ENCODE measurements at regions not wholly inside any gene's neighbourhood (a gene's known extent, or its start where the extent isn't known, plus 50 kb on each side); places are given as distances from the start of the nearest gene placed in this dataset.

DNA sequence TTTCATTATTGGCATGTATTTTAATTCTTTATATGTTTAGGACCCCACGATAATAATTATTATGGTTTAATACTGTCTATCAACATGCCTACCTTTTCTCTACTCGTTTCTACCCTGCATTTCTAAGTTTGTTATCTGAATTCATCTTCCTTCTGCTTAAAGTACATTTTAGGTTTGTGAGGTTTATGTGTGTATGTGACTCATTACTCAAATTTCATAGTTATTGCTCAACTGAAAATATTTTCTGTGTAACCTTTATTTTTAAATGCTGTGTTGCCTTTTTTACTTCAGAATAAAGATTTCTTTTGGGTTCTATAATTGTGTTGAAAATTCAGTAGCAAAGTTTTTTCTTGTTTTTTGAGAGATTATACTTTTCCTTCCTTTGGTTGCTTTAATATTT, 933.9 kb upstream of the LRRTM1 start:
- H3K9me3 ChIP-seq (ENCODE audit: insufficient read depth, low read length), result no peaks in the 10 kb centered on the region
- TF ChIP-seq ZNF274 (IDR thresholded peaks at IDR 0.05; ENCODE audit: low read depth, low read length) (no peak), YY1 (IDR thresholded peaks at IDR 0.05; ENCODE audit: insufficient read depth, insufficient read length) (no peak), SUZ12 (IDR thresholded peaks at IDR 0.05; ENCODE audit: extremely low read depth, insufficient read depth, insufficient read length) (no peak)
- no peaks in the 10 kb centered on the region for H3K4me1 ChIP-seq (ENCODE audit: insufficient read depth, insufficient read length)
- no peak for DNase-seq (ENCODE audit: low read depth, low spot score)
- H3K9ac ChIP-seq (ENCODE audit: insufficient read length, low read depth), result no peak overlapping the region
- no peak overlapping the region for H3K4me3 ChIP-seq (ENCODE audit: insufficient read length, low read depth)
- H3K27me3 ChIP-seq (ENCODE audit: insufficient read depth, insufficient read length), result no peaks in the 10 kb centered on the region
- H3K36me3 ChIP-seq (ENCODE audit: insufficient read depth, insufficient read length, low read length), result no peaks in the 10 kb centered on the region

DNA sequence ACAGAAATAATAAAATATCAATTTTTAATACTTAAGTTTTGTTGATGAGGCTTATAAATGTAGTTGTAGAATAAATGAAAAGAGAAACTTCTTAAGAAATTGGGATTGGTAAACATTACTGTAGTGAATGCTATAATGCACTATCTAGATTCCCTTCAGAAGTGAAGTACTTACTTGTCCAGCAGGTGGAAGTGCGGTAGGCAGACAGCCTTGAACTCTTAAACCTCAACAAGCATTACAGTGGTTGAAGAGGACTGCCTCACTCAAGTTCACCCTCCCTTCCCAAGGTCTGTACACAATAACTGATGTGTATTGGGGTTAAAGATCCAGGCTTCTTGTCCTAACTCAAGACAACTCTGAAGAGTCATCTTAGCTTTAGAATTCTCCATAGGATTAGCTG, 931.0 kb upstream of the LRRTM1 start:
- no peak overlapping the region for H3K4me3 ChIP-seq (ENCODE audit: insufficient read length, low read depth)
- DNase-seq (ENCODE audit: low read depth, low spot score), result no peak
- TF ChIP-seq SUZ12 (IDR thresholded peaks at IDR 0.05; ENCODE audit: extremely low read depth, insufficient read depth, insufficient read length) (no peak), ZNF274 (IDR thresholded peaks at IDR 0.05; ENCODE audit: low read depth, low read length) (no peak), YY1 (IDR thresholded peaks at IDR 0.05; ENCODE audit: insufficient read depth, insufficient read length) (no peak)
- H3K9ac ChIP-seq (ENCODE audit: insufficient read length, low read depth), result no peak overlapping the region
- no peaks in the 10 kb centered on the region for H3K36me3 ChIP-seq (ENCODE audit: insufficient read depth, insufficient read length, low read length)
- H3K9me3 ChIP-seq (ENCODE audit: insufficient read depth, low read length), result no peaks in the 10 kb centered on the region
- H3K4me1 ChIP-seq (ENCODE audit: insufficient read depth, insufficient read length), result no peaks in the 10 kb centered on the region
- no peaks in the 10 kb centered on the region for H3K27me3 ChIP-seq (ENCODE audit: insufficient read depth, insufficient read length)

DNA sequence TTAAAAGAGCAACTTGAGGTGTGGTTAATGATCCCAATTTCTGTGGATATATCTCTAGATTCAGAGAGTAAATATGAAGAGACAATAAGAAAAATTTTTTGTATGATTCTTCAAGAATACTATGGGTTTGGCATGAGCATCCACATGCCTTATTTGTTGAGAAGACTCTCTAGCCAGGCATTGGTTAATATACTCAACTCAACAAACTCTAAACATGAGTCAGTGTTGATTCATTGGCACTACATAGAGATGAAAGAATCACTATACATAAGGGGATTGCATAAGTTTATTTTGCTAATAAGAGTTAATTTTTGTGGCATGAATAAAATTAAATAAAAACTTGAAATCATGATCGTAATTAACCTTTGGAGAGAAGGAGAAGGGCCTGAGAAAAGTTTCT, 930.2 kb upstream of the LRRTM1 start:
- no peak overlapping the region for H3K9ac ChIP-seq (ENCODE audit: insufficient read length, low read depth)
- DNase-seq (ENCODE audit: low read depth, low spot score), result no peak
- no peaks in the 10 kb centered on the region for H3K27me3 ChIP-seq (ENCODE audit: insufficient read depth, insufficient read length)
- TF ChIP-seq YY1 (IDR thresholded peaks at IDR 0.05; ENCODE audit: insufficient read depth, insufficient read length) (no peak), SUZ12 (IDR thresholded peaks at IDR 0.05; ENCODE audit: extremely low read depth, insufficient read depth, insufficient read length) (no peak), ZNF274 (IDR thresholded peaks at IDR 0.05; ENCODE audit: low read depth, low read length) (no peak)
- no peaks in the 10 kb centered on the region for H3K36me3 ChIP-seq (ENCODE audit: insufficient read depth, insufficient read length, low read length)
- no peak overlapping the region for H3K4me3 ChIP-seq (ENCODE audit: insufficient read length, low read depth)
- no peaks in the 10 kb centered on the region for H3K9me3 ChIP-seq (ENCODE audit: insufficient read depth, low read length)
- no peaks in the 10 kb centered on the region for H3K4me1 ChIP-seq (ENCODE audit: insufficient read depth, insufficient read length)

DNA sequence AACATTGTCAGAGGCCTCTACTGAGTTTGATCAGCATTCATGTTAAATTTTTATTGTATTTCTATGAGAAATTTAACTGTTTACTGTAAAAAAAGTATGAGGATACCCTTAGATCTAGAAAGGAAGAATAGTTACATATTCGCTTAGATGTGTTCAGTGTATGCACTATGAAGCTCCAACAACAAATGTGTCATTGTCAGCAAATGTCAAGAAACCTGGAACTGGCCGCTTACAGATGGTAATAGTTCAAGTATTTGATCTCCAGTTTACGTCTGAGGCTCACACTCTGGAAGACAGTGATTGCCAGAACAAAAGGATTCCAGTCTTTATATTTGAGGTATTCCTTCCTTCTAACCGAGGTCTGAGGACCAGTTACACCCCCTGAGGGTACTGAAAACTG, 921.2 kb upstream of the LRRTM1 start:
- Histone ChIP-seq H3K4me3 (ENCODE audit: insufficient read length, low read depth) (no peak overlapping the region), H3K4me1 (ENCODE audit: insufficient read depth, insufficient read length) (no peaks in the 10 kb centered on the region), H3K36me3 (ENCODE audit: insufficient read depth, insufficient read length, low read length) (no peaks in the 10 kb centered on the region), H3K9me3 (ENCODE audit: insufficient read depth, low read length) (no peaks in the 10 kb centered on the region), H3K27me3 (ENCODE audit: insufficient read depth, insufficient read length) (no peaks in the 10 kb centered on the region), H3K9ac (ENCODE audit: insufficient read length, low read depth) (no peak overlapping the region)
- DNase-seq (ENCODE audit: low read depth, low spot score), result no peak
- no peak for TF ChIP-seq ZNF274 (IDR thresholded peaks at IDR 0.05; ENCODE audit: low read depth, low read length)
- no peak for TF ChIP-seq SUZ12 (IDR thresholded peaks at IDR 0.05; ENCODE audit: extremely low read depth, insufficient read depth, insufficient read length)
- no peak for TF ChIP-seq YY1 (IDR thresholded peaks at IDR 0.05; ENCODE audit: insufficient read depth, insufficient read length)

DNA sequence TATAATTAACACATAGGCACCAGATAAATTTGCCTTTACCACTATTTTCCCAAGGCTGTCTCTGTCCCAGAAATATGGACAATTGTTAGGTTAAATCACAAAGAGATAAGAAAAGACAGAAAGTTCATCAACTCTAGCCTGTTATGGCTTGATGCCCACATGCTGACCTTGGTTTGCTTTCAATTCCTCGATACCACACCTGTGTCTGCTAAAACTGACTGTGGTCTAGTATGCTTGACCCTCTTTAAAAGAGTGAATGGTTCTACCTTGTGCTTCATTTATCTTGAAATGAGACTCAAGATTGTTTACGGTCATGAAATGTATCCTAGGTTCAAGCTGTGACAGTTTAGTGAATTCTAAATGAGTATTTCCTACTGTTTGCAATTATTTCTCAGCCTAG, 909.0 kb upstream of the LRRTM1 start:
- no peak for DNase-seq (ENCODE audit: low read depth, low spot score)
- Histone ChIP-seq H3K27me3 (ENCODE audit: insufficient read depth, insufficient read length) (no peaks in the 10 kb centered on the region), H3K4me1 (ENCODE audit: insufficient read depth, insufficient read length) (no peaks in the 10 kb centered on the region), H3K4me3 (ENCODE audit: insufficient read length, low read depth) (no peak overlapping the region), H3K9ac (ENCODE audit: insufficient read length, low read depth) (no peak overlapping the region), H3K9me3 (ENCODE audit: insufficient read depth, low read length) (no peaks in the 10 kb centered on the region), H3K36me3 (ENCODE audit: insufficient read depth, insufficient read length, low read length) (no peaks in the 10 kb centered on the region)
- TF ChIP-seq ZNF274 (IDR thresholded peaks at IDR 0.05; ENCODE audit: low read depth, low read length) (no peak), YY1 (IDR thresholded peaks at IDR 0.05; ENCODE audit: insufficient read depth, insufficient read length) (no peak), SUZ12 (IDR thresholded peaks at IDR 0.05; ENCODE audit: extremely low read depth, insufficient read depth, insufficient read length) (no peak)

DNA sequence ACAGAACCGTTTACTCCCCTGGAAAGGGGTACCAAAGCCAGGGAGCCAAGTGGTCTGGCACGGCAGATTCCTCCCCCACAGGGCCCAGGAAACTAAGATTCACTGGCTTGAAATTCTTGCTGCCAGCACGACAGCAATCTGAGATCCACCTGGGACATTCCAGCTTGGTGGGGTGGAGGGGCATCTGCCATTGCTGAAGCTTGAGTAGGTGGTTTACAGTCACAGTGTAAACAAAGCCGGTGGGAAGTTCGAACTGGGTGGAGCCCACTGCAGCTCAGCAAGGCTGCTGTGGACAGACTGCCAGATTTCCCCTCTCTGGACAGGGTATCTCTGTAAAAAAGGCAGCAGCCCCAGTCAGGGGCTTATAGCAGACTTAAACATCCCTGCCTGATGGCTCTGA, 901.7 kb upstream of the LRRTM1 start:
- Histone ChIP-seq H3K27me3 (ENCODE audit: insufficient read depth, insufficient read length) (no peaks in the 10 kb centered on the region), H3K36me3 (ENCODE audit: insufficient read depth, insufficient read length, low read length) (no peaks in the 10 kb centered on the region)

DNA sequence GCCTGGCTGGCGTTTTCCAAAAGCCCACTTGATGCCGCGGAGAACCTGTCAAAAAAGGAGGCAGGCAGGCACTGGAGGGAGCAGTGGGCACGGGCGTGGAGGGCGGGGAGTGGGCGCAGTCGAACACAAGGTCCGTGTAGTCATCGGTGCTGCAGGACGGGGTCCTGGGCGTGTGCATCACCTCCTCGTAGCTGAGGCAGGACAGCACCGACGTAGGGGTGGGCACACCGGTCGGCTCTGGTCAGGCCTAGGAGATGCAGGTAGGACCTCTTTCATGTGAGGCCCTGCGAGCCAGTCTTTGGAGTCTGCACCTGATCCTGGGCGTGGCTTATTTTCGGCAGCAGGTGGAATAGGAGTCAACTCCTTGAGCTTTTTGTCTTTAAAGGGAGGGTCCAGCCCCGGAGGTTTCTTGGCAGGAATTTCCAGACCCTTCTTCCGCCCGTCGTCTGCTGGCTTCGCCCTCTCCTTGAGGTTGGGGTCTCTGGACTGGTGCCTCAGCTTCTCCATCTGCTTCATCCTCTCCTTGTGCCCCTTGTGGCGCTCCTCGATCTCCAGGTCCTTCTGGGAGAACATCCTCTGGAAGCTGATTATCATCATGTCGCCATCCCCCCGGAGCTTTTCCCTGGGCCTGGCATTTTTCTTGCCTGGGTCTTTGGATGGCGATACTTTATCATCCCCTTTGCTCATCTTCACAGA, 892.5 kb upstream of the LRRTM1 start:
- H3K36me3 ChIP-seq (ENCODE audit: insufficient read depth, insufficient read length, low read length), result no peaks in the 10 kb centered on the region
- H3K9me3 ChIP-seq (ENCODE audit: insufficient read depth, low read length), result no peaks in the 10 kb centered on the region
- H3K9ac ChIP-seq (ENCODE audit: insufficient read length, low read depth), result no peak overlapping the region
- no peak overlapping the region for H3K4me3 ChIP-seq (ENCODE audit: insufficient read length, low read depth)
- no peaks in the 10 kb centered on the region for H3K4me1 ChIP-seq (ENCODE audit: insufficient read depth, insufficient read length)
- DNase-seq (ENCODE audit: low read depth, low spot score), result no peak
- TF ChIP-seq ZNF274 (IDR thresholded peaks at IDR 0.05; ENCODE audit: low read depth, low read length) (no peak), SUZ12 (IDR thresholded peaks at IDR 0.05; ENCODE audit: extremely low read depth, insufficient read depth, insufficient read length) (no peak), YY1 (IDR thresholded peaks at IDR 0.05; ENCODE audit: insufficient read depth, insufficient read length) (no peak)
- H3K27me3 ChIP-seq (ENCODE audit: insufficient read depth, insufficient read length), result no peaks in the 10 kb centered on the region

More for the DNA sequence above, 901.7 kb upstream of the LRRTM1 start:
- TF ChIP-seq YY1 (IDR thresholded peaks at IDR 0.05; ENCODE audit: insufficient read depth, insufficient read length), result no peak
- no peak for TF ChIP-seq ZNF274 (IDR thresholded peaks at IDR 0.05; ENCODE audit: low read depth, low read length)
- no peak for TF ChIP-seq SUZ12 (IDR thresholded peaks at IDR 0.05; ENCODE audit: extremely low read depth, insufficient read depth, insufficient read length)
- no peak for DNase-seq (ENCODE audit: low read depth, low spot score)
- Histone ChIP-seq H3K9ac (ENCODE audit: insufficient read length, low read depth) (no peak overlapping the region), H3K9me3 (ENCODE audit: insufficient read depth, low read length) (no peaks in the 10 kb centered on the region), H3K4me1 (ENCODE audit: insufficient read depth, insufficient read length) (no peaks in the 10 kb centered on the region), H3K4me3 (ENCODE audit: insufficient read length, low read depth) (no peak overlapping the region)

All from NT2/D1 (cell line).